ENCODE measurements at regions not wholly inside any gene's neighbourhood (a gene's known extent, or its start where the extent isn't known, plus 50 kb on each side); places are given as distances from the start of the nearest gene placed in this dataset.

DNA sequence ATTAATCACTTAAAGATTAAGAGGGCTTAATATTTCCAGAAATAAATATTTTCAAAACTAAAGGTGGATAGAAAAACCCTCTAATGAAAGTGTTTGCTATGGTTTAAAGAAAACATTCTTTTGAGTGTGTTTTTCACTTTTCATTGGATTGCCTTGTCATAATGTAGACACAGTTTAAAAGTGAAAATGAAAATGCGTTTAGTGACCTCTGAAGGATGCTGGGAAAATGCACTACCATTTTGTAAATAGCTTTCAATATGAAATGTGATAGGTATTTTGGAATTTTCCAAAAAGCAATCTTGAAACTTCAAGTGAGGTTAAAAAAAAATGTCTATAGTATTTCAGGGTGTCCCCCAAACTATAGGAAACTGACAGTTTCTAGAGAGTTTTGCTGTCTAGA, 642.2 kb downstream of the C4orf33 start:
- Mint-ChIP-seq H3K27ac (no peak overlapping the region), H3K27me3 (no peaks in the 10 kb centered on the region), H3K9me3 (peaks cover 0 to 8% (median 3%) of the 10 kb centered on the region in 5 donors), H3K36me3 (peaks cover 0 to 1% (median 0%) of the 10 kb centered on the region in 3 donors), H3K4me1 (no peaks in the 10 kb centered on the region), H3K4me3 (no peak overlapping the region)
- Histone ChIP-seq H3K36me3 (ENCODE audit: insufficient read depth, low read length) (no peaks in the 10 kb centered on the region), H3K27me3 (ENCODE audit: insufficient read depth, low read length, poor library complexity, severe bottlenecking) (no peaks in the 10 kb centered on the region), H3K4me1 (ENCODE audit: insufficient read depth, low read length) (no peaks in the 10 kb centered on the region), H3K4me3 (ENCODE audit: low read length) (no peak overlapping the region), H3K9me3 (ENCODE audit: low read length) (no peaks in the 10 kb centered on the region), H3K27ac (ENCODE audit: low read depth, low read length) (no peak overlapping the region)
- ChIA-PET CTCF (no interaction called here), POLR2A (no interaction called here)
- no peak for DNase-seq

DNA sequence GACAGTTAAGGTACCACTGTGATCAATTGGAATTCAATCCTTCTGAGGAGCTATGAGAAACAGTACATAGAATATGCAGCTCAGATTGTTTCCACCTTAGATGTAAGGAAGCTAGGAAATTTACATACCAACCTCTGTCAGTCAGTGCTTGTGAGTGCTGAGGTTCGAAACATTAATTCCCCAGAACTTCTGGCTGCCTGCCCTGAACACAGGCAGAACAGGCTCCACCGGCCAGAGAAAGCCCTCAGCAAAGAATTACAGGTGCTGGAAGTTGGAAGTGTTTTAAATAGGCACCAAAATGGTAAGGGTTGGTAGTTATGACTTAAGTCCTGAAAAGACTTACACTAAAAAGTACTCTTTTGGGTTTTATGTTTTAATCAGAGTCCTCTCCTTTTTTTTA, 651.8 kb downstream of the C4orf33 start:
- CTCF ChIA-PET = no interaction called here
- H3K27me3 Mint-ChIP-seq = no peaks in the 10 kb centered on the region
- no peak overlapping the region for H3K4me3 ChIP-seq (ENCODE audit: low read length)
- H3K4me1 Mint-ChIP-seq = no peaks in the 10 kb centered on the region
- H3K4me3 Mint-ChIP-seq = no peak overlapping the region
- H3K9me3 ChIP-seq (ENCODE audit: low read length) = no peaks in the 10 kb centered on the region
- H3K36me3 Mint-ChIP-seq = no peaks in the 10 kb centered on the region
- H3K9me3 Mint-ChIP-seq = peaks cover 0 to 8% (median 3%) of the 10 kb centered on the region in 5 donors
- H3K27ac ChIP-seq (ENCODE audit: low read depth, low read length) = no peak overlapping the region
- DNase-seq = no peak
- H3K27me3 ChIP-seq (ENCODE audit: insufficient read depth, low read length, poor library complexity, severe bottlenecking) = no peaks in the 10 kb centered on the region
- H3K4me1 ChIP-seq (ENCODE audit: insufficient read depth, low read length) = no peaks in the 10 kb centered on the region
- no peaks in the 10 kb centered on the region for H3K36me3 ChIP-seq (ENCODE audit: insufficient read depth, low read length)
- no peak overlapping the region for H3K27ac Mint-ChIP-seq
- POLR2A ChIA-PET = no interaction called here

GRCh38 chr4:129748991-129749390, 653.0 kb downstream of the C4orf33 start:
- H3K27me3 ChIP-seq (ENCODE audit: insufficient read depth, low read length, poor library complexity, severe bottlenecking) = no peaks in the 10 kb centered on the region
- H3K9me3 Mint-ChIP-seq = peaks cover 0 to 8% (median 3%) of the 10 kb centered on the region in 5 donors
- no peaks in the 10 kb centered on the region for H3K36me3 ChIP-seq (ENCODE audit: insufficient read depth, low read length)
- H3K9me3 ChIP-seq (ENCODE audit: low read length) = no peaks in the 10 kb centered on the region
- no peak overlapping the region for H3K27ac ChIP-seq (ENCODE audit: low read depth, low read length)
- no peaks in the 10 kb centered on the region for H3K36me3 Mint-ChIP-seq
- ChIA-PET POLR2A (no interaction called here), CTCF (no interaction called here)
- no peaks in the 10 kb centered on the region for H3K4me1 ChIP-seq (ENCODE audit: insufficient read depth, low read length)
- no peak for DNase-seq
- H3K4me3 ChIP-seq (ENCODE audit: low read length) = no peak overlapping the region
- no peaks in the 10 kb centered on the region for H3K4me1 Mint-ChIP-seq
- H3K4me3 Mint-ChIP-seq = no peak overlapping the region
- H3K27me3 Mint-ChIP-seq = no peaks in the 10 kb centered on the region
- H3K27ac Mint-ChIP-seq = no peak overlapping the region

DNA sequence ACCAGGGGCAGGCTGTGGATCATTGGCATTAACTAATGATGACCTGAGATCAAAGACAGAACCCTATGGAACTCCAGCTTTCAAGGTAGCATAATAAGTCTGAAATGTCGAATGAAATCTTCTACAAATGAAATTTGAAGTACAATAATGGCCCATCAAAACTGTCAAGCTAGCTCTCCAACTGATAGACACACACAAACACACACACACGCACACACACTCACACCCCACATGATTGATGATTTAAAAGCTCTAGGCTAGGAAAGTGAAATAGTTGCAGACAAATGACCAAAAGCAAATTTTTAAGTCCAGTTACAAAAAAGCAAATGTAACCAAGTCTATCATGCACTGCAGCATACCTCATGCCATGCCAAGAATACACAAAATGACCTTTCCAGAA, 655.7 kb downstream of the C4orf33 start:
- no peaks in the 10 kb centered on the region for H3K27me3 Mint-ChIP-seq
- CTCF ChIA-PET = no interaction called here

DNA sequence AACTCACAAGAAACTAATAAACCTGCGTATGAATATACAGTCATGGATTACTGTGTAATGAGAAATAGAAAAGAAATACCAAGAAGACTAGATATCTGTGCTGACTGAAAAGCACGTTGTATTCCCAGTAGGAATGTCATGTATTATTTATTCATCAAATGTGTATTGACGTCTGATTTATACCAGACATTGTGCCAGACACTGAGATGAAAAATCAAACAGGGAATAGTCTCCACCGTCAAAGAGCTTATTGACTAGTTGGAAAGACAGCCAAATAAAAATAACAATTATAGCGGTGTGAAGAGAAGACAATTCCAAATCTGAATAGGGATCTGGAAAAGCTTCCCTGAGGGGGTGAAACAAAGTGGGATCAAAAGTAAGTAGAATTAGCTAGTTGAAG, 687.6 kb downstream of the C4orf33 start:
- Histone ChIP-seq H3K9me3 (ENCODE audit: low read length) (no peaks in the 10 kb centered on the region), H3K4me1 (ENCODE audit: insufficient read depth, low read length) (no peaks in the 10 kb centered on the region), H3K27me3 (ENCODE audit: insufficient read depth, low read length, poor library complexity, severe bottlenecking) (no peaks in the 10 kb centered on the region), H3K4me3 (ENCODE audit: low read length) (no peak overlapping the region), H3K27ac (ENCODE audit: low read depth, low read length) (no peak overlapping the region), H3K36me3 (ENCODE audit: insufficient read depth, low read length) (no peaks in the 10 kb centered on the region)
- ChIA-PET CTCF (no interaction called here), POLR2A (no interaction called here)
- H3K4me1 Mint-ChIP-seq = no peaks in the 10 kb centered on the region
- no peaks in the 10 kb centered on the region for H3K36me3 Mint-ChIP-seq
- H3K27me3 Mint-ChIP-seq = no peaks in the 10 kb centered on the region
- DNase-seq = no peak
- peaks cover 0 to 5% (median 3%) of the 10 kb centered on the region in 5 donors for H3K9me3 Mint-ChIP-seq
- no peak overlapping the region for H3K27ac Mint-ChIP-seq
- H3K4me3 Mint-ChIP-seq = no peak overlapping the region

More for the DNA sequence above, 655.7 kb downstream of the C4orf33 start:
- Histone ChIP-seq H3K27ac (ENCODE audit: low read depth, low read length) (no peak overlapping the region), H3K27me3 (ENCODE audit: insufficient read depth, low read length, poor library complexity, severe bottlenecking) (no peaks in the 10 kb centered on the region), H3K36me3 (ENCODE audit: insufficient read depth, low read length) (no peaks in the 10 kb centered on the region), H3K4me3 (ENCODE audit: low read length) (no peak overlapping the region), H3K4me1 (ENCODE audit: insufficient read depth, low read length) (no peaks in the 10 kb centered on the region), H3K9me3 (ENCODE audit: low read length) (no peaks in the 10 kb centered on the region)
- peaks cover 0 to 5% (median 3%) of the 10 kb centered on the region in 5 donors for H3K9me3 Mint-ChIP-seq
- H3K27ac Mint-ChIP-seq = no peak overlapping the region
- H3K4me3 Mint-ChIP-seq = no peak overlapping the region
- DNase-seq = no peak
- POLR2A ChIA-PET = no interaction called here
- no peaks in the 10 kb centered on the region for H3K4me1 Mint-ChIP-seq
- no peaks in the 10 kb centered on the region for H3K36me3 Mint-ChIP-seq

GRCh38 chr4:129788486-129788885, 692.5 kb downstream of the C4orf33 start:
- Histone ChIP-seq H3K4me3 (ENCODE audit: low read length) (no peak overlapping the region), H3K27me3 (ENCODE audit: insufficient read depth, low read length, poor library complexity, severe bottlenecking) (no peaks in the 10 kb centered on the region), H3K27ac (ENCODE audit: low read depth, low read length) (no peak overlapping the region), H3K9me3 (ENCODE audit: low read length) (no peaks in the 10 kb centered on the region), H3K36me3 (ENCODE audit: insufficient read depth, low read length) (no peaks in the 10 kb centered on the region), H3K4me1 (ENCODE audit: insufficient read depth, low read length) (no peaks in the 10 kb centered on the region)
- Mint-ChIP-seq H3K4me3 (no peak overlapping the region), H3K27ac (no peak overlapping the region), H3K36me3 (no peaks in the 10 kb centered on the region), H3K9me3 (peaks cover 0 to 5% (median 3%) of the 10 kb centered on the region in 5 donors), H3K27me3 (no peaks in the 10 kb centered on the region), H3K4me1 (no peaks in the 10 kb centered on the region)
- ChIA-PET POLR2A (no interaction called here), CTCF (no interaction called here)
- DNase-seq = no peak

GRCh38 chr4:129804461-129804981, 708.6 kb downstream of the C4orf33 start:
- Mint-ChIP-seq H3K9me3 (peaks cover 0 to 7% (median 6%) of the 10 kb centered on the region in 5 donors), H3K27me3 (no peaks in the 10 kb centered on the region), H3K4me3 (no peak overlapping the region), H3K27ac (no peak overlapping the region), H3K4me1 (no peaks in the 10 kb centered on the region), H3K36me3 (no peaks in the 10 kb centered on the region)
- POLR2A ChIA-PET = no interaction called here
- Histone ChIP-seq H3K36me3 (ENCODE audit: insufficient read depth, low read length) (no peaks in the 10 kb centered on the region), H3K9me3 (ENCODE audit: low read length) (no peaks in the 10 kb centered on the region), H3K27me3 (ENCODE audit: insufficient read depth, low read length, poor library complexity, severe bottlenecking) (no peaks in the 10 kb centered on the region), H3K4me1 (ENCODE audit: insufficient read depth, low read length) (no peaks in the 10 kb centered on the region), H3K4me3 (ENCODE audit: low read length) (no peak overlapping the region), H3K27ac (ENCODE audit: low read depth, low read length) (no peak overlapping the region)
- CTCF ChIA-PET = no interaction called here
- no peak for DNase-seq

- ChIA-PET CTCF (no interaction called here), POLR2A (no interaction called here)
- peaks cover 0 to 7% (median 6%) of the 10 kb centered on the region in 5 donors for H3K9me3 Mint-ChIP-seq
- H3K27me3 Mint-ChIP-seq = no peaks in the 10 kb centered on the region
- no peaks in the 10 kb centered on the region for H3K4me1 ChIP-seq (ENCODE audit: insufficient read depth, low read length)
- no peaks in the 10 kb centered on the region for H3K9me3 ChIP-seq (ENCODE audit: low read length)
- no peaks in the 10 kb centered on the region for H3K36me3 ChIP-seq (ENCODE audit: insufficient read depth, low read length)
- no peak overlapping the region for H3K4me3 Mint-ChIP-seq
- H3K36me3 Mint-ChIP-seq = no peaks in the 10 kb centered on the region
- no peak overlapping the region for H3K27ac ChIP-seq (ENCODE audit: low read depth, low read length)
- DNase-seq = no peak
- no peaks in the 10 kb centered on the region for H3K4me1 Mint-ChIP-seq
- H3K27me3 ChIP-seq (ENCODE audit: insufficient read depth, low read length, poor library complexity, severe bottlenecking) = no peaks in the 10 kb centered on the region
- H3K4me3 ChIP-seq (ENCODE audit: low read length) = no peak overlapping the region
- no peak overlapping the region for H3K27ac Mint-ChIP-seq
Observed at GRCh38 chr4:129806986-129807385, 711.0 kb downstream of the C4orf33 start.

GRCh38 chr4:129808242-129808641, 712.3 kb downstream of the C4orf33 start:
- Mint-ChIP-seq H3K27me3 (no peaks in the 10 kb centered on the region), H3K4me3 (no peak overlapping the region), H3K27ac (no peak overlapping the region), H3K36me3 (no peaks in the 10 kb centered on the region), H3K4me1 (no peaks in the 10 kb centered on the region), H3K9me3 (peaks cover 0 to 7% (median 6%) of the 10 kb centered on the region in 5 donors)
- Histone ChIP-seq H3K9me3 (ENCODE audit: low read length) (no peaks in the 10 kb centered on the region), H3K4me3 (ENCODE audit: low read length) (no peak overlapping the region), H3K27ac (ENCODE audit: low read depth, low read length) (no peak overlapping the region), H3K36me3 (ENCODE audit: insufficient read depth, low read length) (no peaks in the 10 kb centered on the region), H3K4me1 (ENCODE audit: insufficient read depth, low read length) (no peaks in the 10 kb centered on the region), H3K27me3 (ENCODE audit: insufficient read depth, low read length, poor library complexity, severe bottlenecking) (no peaks in the 10 kb centered on the region)
- ChIA-PET CTCF (no interaction called here), POLR2A (no interaction called here)
- no peak for DNase-seq

All from CD8-positive, alpha-beta memory T cell (primary cell).